ENCODE measurements at regions not wholly inside any gene's neighbourhood (a gene's known extent, or its start where the extent isn't known, plus 50 kb on each side); places are given as distances from the start of the nearest gene placed in this dataset.

- H3K27ac ChIP-seq: no peak overlapping the region
- intact Hi-C loops (cut with micrococcal nuclease; ENCODE audit: unreplicated experiment): loop anchor here (1.0 to 10.0 kb wide), 5 partner anchors 32 to 410 kb away; partner anchors contain the start of gene DUSP6
- no peaks in the 10 kb centered on the region for H3K4me1 ChIP-seq (replicated peaks; ENCODE audit: insufficient read depth)
- TF ChIP-seq EZH2 (IDR thresholded peaks at IDR 0.05; ENCODE audit: low read depth) (no peak), CTCF (conservative IDR thresholded peaks at IDR 0.05) (peak; percentile 97)
- no peaks in the 10 kb centered on the region for H3K79me2 ChIP-seq (ENCODE audit: low read depth)
- ChIA-PET POLR2A (ENCODE audit: unreplicated experiment) (no interaction called here), CTCF (no interaction called here)
- peaks cover 11% of the 10 kb centered on the region; the same call in 1 of the 2 replicates for H3K9me3 ChIP-seq (ENCODE audit: insufficient read depth, low read depth)
- H4K20me1 ChIP-seq (ENCODE audit: insufficient read depth): no peaks in the 10 kb centered on the region
- no peaks in the 10 kb centered on the region for H3K36me3 ChIP-seq (ENCODE audit: low read depth)
- H3K4me3 ChIP-seq: no peak overlapping the region
- BruUV-seq (replicated peaks): no TSS peak
- H3F3A ChIP-seq (ENCODE audit: insufficient read depth, low read depth): no peaks in the 10 kb centered on the region
- H3K27me3 ChIP-seq (ENCODE audit: insufficient read depth, low read depth): no peaks in the 10 kb centered on the region
- DNase-seq: peak; percentile 18 to 53
- H3K4me2 ChIP-seq: peak overlapping the region; percentile 8; the same call in 1 of the 2 replicates
- H2AFZ ChIP-seq: no peak overlapping the region
- H3K9me2 ChIP-seq (ENCODE audit: insufficient read depth): 0 out of 2 replicates have a peak, but pooled peaks cover 5% of the 10 kb centered on the region
Observed at GRCh38 chr12:89051065-89051677, 301.1 kb downstream of the DUSP6 start.

- H3K9me2 ChIP-seq (ENCODE audit: insufficient read depth): 0 out of 2 replicates have a peak, but pooled peaks cover 9% of the 10 kb centered on the region
- peaks cover 5% of the 10 kb centered on the region; the same call in 1 of the 2 replicates for H3K9me3 ChIP-seq (ENCODE audit: insufficient read depth, low read depth)
- TF ChIP-seq EZH2 (IDR thresholded peaks at IDR 0.05; ENCODE audit: low read depth) (no peak), CTCF (conservative IDR thresholded peaks at IDR 0.05) (no peak)
- DNase-seq: no peak
- POLR2A ChIA-PET (ENCODE audit: unreplicated experiment): no interaction called here
- CTCF ChIA-PET: no interaction called here
- no peaks in the 10 kb centered on the region for H3K79me2 ChIP-seq (ENCODE audit: low read depth)
- H3K27me3 ChIP-seq (ENCODE audit: insufficient read depth, low read depth): no peaks in the 10 kb centered on the region
- intact Hi-C loops (cut with micrococcal nuclease; ENCODE audit: unreplicated experiment): no loop called here
- no peaks in the 10 kb centered on the region for H3K36me3 ChIP-seq (ENCODE audit: low read depth)
- H3K4me1 ChIP-seq (replicated peaks; ENCODE audit: insufficient read depth): no peaks in the 10 kb centered on the region
- H3F3A ChIP-seq (ENCODE audit: insufficient read depth, low read depth): no peaks in the 10 kb centered on the region
- H3K27ac ChIP-seq: no peak overlapping the region
- H3K4me3 ChIP-seq: no peak overlapping the region
- no peaks in the 10 kb centered on the region for H4K20me1 ChIP-seq (ENCODE audit: insufficient read depth)
- H2AFZ ChIP-seq: no peak overlapping the region
- no peak overlapping the region for H3K4me2 ChIP-seq
- no TSS peak for BruUV-seq (replicated peaks)
Observed at GRCh38 chr12:89047856-89048418, 304.4 kb downstream of the DUSP6 start.

- CTCF ChIA-PET: no interaction called here
Observed at GRCh38 chr12:89041078-89041477, 311.2 kb downstream of the DUSP6 start.

More at GRCh38 chr12:89041078-89041477, 311.2 kb downstream of the DUSP6 start:
- Histone ChIP-seq H3K9me2 (ENCODE audit: insufficient read depth) (0 out of 2 replicates have a peak, but pooled peaks cover 5% of the 10 kb centered on the region), H3K4me1 (replicated peaks; ENCODE audit: insufficient read depth) (no peaks in the 10 kb centered on the region), H3K27ac (no peak overlapping the region), H3K9me3 (ENCODE audit: insufficient read depth, low read depth) (no peaks in the 10 kb centered on the region; the same call in 1 of the 2 replicates), H3K27me3 (ENCODE audit: insufficient read depth, low read depth) (no peaks in the 10 kb centered on the region), H3K79me2 (ENCODE audit: low read depth) (no peaks in the 10 kb centered on the region), H3K4me3 (no peak overlapping the region), H3K36me3 (ENCODE audit: low read depth) (no peaks in the 10 kb centered on the region), H4K20me1 (ENCODE audit: insufficient read depth) (no peaks in the 10 kb centered on the region), H3K4me2 (no peak overlapping the region), H2AFZ (no peak overlapping the region), H3F3A (ENCODE audit: insufficient read depth, low read depth) (no peaks in the 10 kb centered on the region)
- no peak for TF ChIP-seq EZH2 (IDR thresholded peaks at IDR 0.05; ENCODE audit: low read depth)
- TF ChIP-seq CTCF (conservative IDR thresholded peaks at IDR 0.05): no peak
- DNase-seq: no peak
- intact Hi-C loops (cut with micrococcal nuclease; ENCODE audit: unreplicated experiment): no loop called here
- POLR2A ChIA-PET (ENCODE audit: unreplicated experiment): no interaction called here
- BruUV-seq (replicated peaks): no TSS peak
